ENCODE measurements at regions not wholly inside any gene's neighbourhood (a gene's known extent, or its start where the extent isn't known, plus 50 kb on each side); places are given as distances from the start of the nearest gene placed in this dataset.

DNA sequence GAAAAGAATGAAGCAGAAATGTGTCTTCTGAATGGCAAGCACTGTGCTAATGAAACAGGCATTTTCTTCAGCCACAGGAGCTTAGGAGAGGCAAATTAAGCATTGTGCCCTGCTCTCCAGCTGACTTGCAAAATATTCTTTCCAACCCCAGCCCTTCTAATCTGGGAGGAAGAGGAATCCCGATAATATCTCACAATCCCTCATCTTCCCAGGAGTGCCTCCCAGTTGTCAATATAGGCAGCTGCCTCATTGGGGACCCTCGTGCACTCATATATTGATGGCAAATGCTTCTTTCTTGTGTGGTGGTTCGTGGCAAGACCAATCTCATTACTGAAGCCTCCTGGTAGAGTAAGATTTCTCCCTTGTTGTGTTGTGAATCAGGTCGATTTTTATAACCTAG lies 299.0 kb downstream of the COG6 start (continued):
- TF ChIP-seq, protein P1, sequence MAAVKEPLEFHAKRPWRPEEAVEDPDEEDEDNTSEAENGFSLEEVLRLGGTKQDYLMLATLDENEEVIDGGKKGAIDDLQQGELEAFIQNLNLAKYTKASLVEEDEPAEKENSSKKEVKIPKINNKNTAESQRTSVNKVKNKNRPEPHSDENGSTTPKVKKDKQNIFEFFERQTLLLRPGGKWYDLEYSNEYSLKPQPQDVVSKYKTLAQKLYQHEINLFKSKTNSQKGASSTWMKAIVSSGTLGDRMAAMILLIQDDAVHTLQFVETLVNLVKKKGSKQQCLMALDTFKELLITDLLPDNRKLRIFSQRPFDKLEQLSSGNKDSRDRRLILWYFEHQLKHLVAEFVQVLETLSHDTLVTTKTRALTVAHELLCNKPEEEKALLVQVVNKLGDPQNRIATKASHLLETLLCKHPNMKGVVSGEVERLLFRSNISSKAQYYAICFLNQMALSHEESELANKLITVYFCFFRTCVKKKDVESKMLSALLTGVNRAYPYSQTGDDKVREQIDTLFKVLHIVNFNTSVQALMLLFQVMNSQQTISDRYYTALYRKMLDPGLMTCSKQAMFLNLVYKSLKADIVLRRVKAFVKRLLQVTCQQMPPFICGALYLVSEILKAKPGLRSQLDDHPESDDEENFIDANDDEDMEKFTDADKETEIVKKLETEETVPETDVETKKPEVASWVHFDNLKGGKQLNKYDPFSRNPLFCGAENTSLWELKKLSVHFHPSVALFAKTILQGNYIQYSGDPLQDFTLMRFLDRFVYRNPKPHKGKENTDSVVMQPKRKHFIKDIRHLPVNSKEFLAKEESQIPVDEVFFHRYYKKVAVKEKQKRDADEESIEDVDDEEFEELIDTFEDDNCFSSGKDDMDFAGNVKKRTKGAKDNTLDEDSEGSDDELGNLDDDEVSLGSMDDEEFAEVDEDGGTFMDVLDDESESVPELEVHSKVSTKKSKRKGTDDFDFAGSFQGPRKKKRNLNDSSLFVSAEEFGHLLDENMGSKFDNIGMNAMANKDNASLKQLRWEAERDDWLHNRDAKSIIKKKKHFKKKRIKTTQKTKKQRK (IDR thresholded peaks at IDR 0.05; ENCODE audit: borderline replicate concordance, low read depth, low read length): no peak
- TF ChIP-seq OTX1 (CRISPR knock-in tag; IDR thresholded peaks at IDR 0.05) (no peak), RFX1 (IDR thresholded peaks at IDR 0.05) (no peak)

DNA sequence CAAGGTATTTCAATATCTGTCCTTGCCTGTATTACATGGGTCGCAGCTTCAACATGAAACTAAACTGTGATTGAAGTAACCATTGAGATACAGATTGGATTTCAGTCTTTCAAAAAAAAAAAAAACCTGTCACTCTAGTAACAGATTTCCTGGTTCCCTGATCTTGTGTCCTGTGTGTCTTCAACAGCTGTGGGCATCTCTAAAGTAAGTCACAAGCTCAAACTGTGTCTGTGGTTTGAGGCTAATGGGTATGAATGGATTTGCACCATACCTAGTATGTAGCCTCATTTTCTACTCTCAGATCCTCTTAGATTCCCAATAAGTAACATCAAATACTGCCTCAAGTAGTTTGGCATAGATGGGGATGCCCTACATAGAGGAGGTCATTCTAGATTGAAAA lies 300.1 kb downstream of the COG6 start:
- Histone ChIP-seq H4K20me1 (replicated peaks; ENCODE audit: control insufficient read depth, insufficient read depth, low read length) (no peaks in the 10 kb centered on the region), H3K4me3 (no peak overlapping the region), H3K9me1 (ENCODE audit: control insufficient read depth, insufficient read depth, low read length) (no peaks in the 10 kb centered on the region), H3K27ac (ENCODE audit: extremely low read depth, low read depth, low read length) (no peak overlapping the region), H3K79me2 (ENCODE audit: control insufficient read depth, insufficient read depth, low read length) (no peaks in the 10 kb centered on the region), H3K27me3 (ENCODE audit: control insufficient read depth in 2 of 2, insufficient read depth in 2 of 2, low read length in 2 of 2) (no peaks in the 10 kb centered on the region), H2AFZ (ENCODE audit: low read depth, low read length) (no peak overlapping the region), H3K4me2 (ENCODE audit: insufficient read depth, low read length) (no peak overlapping the region), H3K9me3 (replicated peaks; ENCODE audit: control insufficient read depth, insufficient read depth, low read depth, low read length) (no peaks in the 10 kb centered on the region), H3K9ac (ENCODE audit: insufficient read depth in 1 of 2, low read depth in 2 of 2, low read length in 2 of 2) (no peak overlapping the region), H3K36me3 (ENCODE audit: control insufficient read depth, insufficient read depth, low read length) (no peaks in the 10 kb centered on the region), H3K4me1 (replicated peaks in 1 of 2; ENCODE audit: control insufficient read depth in 2 of 2, insufficient read depth in 2 of 2, low read length in 2 of 2) (no peaks in the 10 kb centered on the region)
- FAIRE-seq (no peak), DNase-seq (ENCODE audit: extremely low read depth in 1 of 4, low spot score in 3 of 4) (no peak), ATAC-seq (no peak)
- in situ Hi-C loops (cut with MboI): no loop called here
- intact Hi-C loops (cut with micrococcal nuclease): no loop called here
- CTCF ChIA-PET (ENCODE audit: low intra/inter-chr PET ratio): no interaction called here
- POLR2A ChIA-PET: no interaction called here
- BruUV-seq (replicated peaks): no TSS peak
- 0% methylated on average over 1 of the region's 1 CpG for WGBS (ENCODE audit: insufficient coverage, low coverage, missing lambda C conversion rate)
- no peak for TF ChIP-seq ZFP1 (CRISPR knock-in tag; IDR thresholded peaks at IDR 0.05)
- no peak for TF ChIP-seq ZNF75A (CRISPR knock-in tag; IDR thresholded peaks at IDR 0.05)
- no peak for TF ChIP-seq ILF3 (IDR thresholded peaks at IDR 0.05; ENCODE audit: borderline replicate concordance)
- TF ChIP-seq ZFP30 (CRISPR knock-in tag; IDR thresholded peaks at IDR 0.05; ENCODE audit: borderline replicate concordance): no peak
- TF ChIP-seq KAT7 (CRISPR knock-in tag; IDR thresholded peaks at IDR 0.05; ENCODE audit: borderline replicate concordance): no peak
- no peak for TF ChIP-seq HDAC8 (tag; IDR thresholded peaks at IDR 0.05)
- no peak for TF ChIP-seq ZNF76 (CRISPR knock-in tag; IDR thresholded peaks at IDR 0.05; ENCODE audit: borderline replicate concordance)
- TF ChIP-seq ARID2 (IDR thresholded peaks at IDR 0.05): no peak
- TF ChIP-seq PATZ1 (CRISPR knock-in tag; IDR thresholded peaks at IDR 0.05; ENCODE audit: borderline replicate concordance): no peak
- TF ChIP-seq CEBPG (CRISPR knock-in tag; IDR thresholded peaks at IDR 0.05): no peak
- TF ChIP-seq CEBPG (tag; conservative IDR thresholded peaks at IDR 0.05 in 1 of 2, IDR thresholded peaks at IDR 0.05 in 1 of 2): no peak
- TF ChIP-seq CREB3 (tag; conservative IDR thresholded peaks at IDR 0.05; ENCODE audit: low read depth): no peak
